ENCODE measurements at regions not wholly inside any gene's neighbourhood (a gene's known extent, or its start where the extent isn't known, plus 50 kb on each side); places are given as distances from the start of the nearest gene placed in this dataset.
"Not testable (repeated sequence)": the region's sequence is repeated elsewhere in the genome, so short reads cannot be mapped to it uniquely, and the experiment has no call there.

- FAIRE-seq = no peak
Measured at GRCh38 chr20:19121916-19122315, 90.5 kb upstream of the SLC24A3 start.

GRCh38 chr20:19122395-19122794 lies 90.0 kb upstream of the SLC24A3 start:
- FAIRE-seq = no peak

- no peak for FAIRE-seq
Measured at GRCh38 chr20:19125508-19125907, 86.9 kb upstream of the SLC24A3 start.

- no peak for FAIRE-seq
Measured at GRCh38 chr20:19129306-19129705, 83.1 kb upstream of the SLC24A3 start.

GRCh38 chr20:19129976-19130612 lies 82.3 kb upstream of the SLC24A3 start:
- no peak for FAIRE-seq

GRCh38 chr20:19130613-19130984 lies 81.8 kb upstream of the SLC24A3 start:
- FAIRE-seq = no peak

GRCh38 chr20:19137641-19138040 lies 74.8 kb upstream of the SLC24A3 start:
- no peak for FAIRE-seq

- FAIRE-seq = no peak
Measured at GRCh38 chr20:19138758-19139157, 73.7 kb upstream of the SLC24A3 start.

- FAIRE-seq = not testable (repeated sequence)
Measured at GRCh38 chr20:19139584-19139983, 72.9 kb upstream of the SLC24A3 start.

GRCh38 chr20:19141998-19142397 lies 70.4 kb upstream of the SLC24A3 start:
- no peak for FAIRE-seq

- peak; percentile 82 for FAIRE-seq
Measured at GRCh38 chr20:19143890-19144289, 68.6 kb upstream of the SLC24A3 start.

GRCh38 chr20:19161336-19161735 lies 51.1 kb upstream of the SLC24A3 start:
- FAIRE-seq = no peak
